NCI-H510A treated with DMSO at 0.1 percent for 48 hours (cell line): ENCODE measurements at regions not wholly inside any gene's neighbourhood (a gene's known extent, or its start where the extent isn't known, plus 50 kb on each side); places are given as distances from the start of the nearest gene placed in this dataset.
A peak's percentile ranks its signal among the peaks of the same experiment; 100 is the strongest.

ENCODE experiments used
- DNase-seq: peaks from one replicate; lab custom pipeline; 2025; lab: John Stamatoyannopoulos, UW

DNA sequence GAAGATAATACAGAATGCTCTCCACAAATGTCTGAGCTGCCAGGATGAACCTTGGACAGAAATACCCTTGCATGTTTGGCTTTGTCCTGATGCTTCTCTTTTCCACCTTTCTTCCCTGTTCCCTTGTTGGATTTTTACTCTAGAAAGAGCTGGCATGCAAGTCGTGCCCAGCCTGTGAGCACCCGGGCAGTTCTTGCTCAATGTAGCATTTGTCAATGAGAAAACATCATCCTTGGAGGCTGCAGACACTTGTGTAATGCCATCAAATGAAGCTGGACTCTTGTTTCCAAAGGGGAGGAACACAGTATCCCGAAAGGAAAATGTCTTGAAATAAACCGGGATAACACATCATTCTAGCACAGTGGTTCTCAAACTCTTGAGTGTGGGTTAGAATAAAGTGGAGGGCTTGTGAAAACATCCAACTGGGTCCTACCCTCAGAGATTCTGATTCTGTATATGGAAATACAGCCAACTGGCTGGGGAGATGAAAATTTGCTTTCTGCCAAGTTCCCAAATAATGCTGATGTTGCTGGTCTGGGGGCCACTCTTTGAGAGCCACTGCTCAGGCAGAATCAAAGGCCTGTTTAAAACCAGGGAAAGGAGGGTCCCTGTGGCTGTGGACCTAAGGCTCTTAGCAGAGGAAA, 237.2 kb downstream of the SPATA18 start:
- no peak for DNase-seq

- no peak for DNase-seq
These were observed 239.4 kb downstream of the SPATA18 start for GRCh38 chr4:52290466-52290865.

DNA sequence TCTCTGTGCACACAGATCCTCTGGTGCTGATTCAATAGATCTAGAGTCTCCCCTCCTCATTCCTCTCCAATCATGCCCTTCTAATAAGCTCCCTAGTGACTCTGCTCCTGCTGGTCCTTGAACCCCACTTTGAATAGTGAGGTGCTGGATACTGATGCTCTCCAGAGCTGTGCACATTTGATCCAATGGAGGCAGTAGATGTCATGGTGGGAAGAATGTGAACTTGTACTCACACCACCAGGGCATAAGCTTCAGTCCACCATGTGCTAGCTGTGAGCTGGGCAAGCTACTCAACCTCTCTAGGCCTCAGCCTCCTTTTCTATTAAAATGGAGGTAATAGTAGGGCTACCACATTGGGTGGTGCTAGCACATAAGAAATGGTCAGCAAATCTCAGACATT, 241.1 kb downstream of the SPATA18 start:
- DNase-seq: no peak

DNA sequence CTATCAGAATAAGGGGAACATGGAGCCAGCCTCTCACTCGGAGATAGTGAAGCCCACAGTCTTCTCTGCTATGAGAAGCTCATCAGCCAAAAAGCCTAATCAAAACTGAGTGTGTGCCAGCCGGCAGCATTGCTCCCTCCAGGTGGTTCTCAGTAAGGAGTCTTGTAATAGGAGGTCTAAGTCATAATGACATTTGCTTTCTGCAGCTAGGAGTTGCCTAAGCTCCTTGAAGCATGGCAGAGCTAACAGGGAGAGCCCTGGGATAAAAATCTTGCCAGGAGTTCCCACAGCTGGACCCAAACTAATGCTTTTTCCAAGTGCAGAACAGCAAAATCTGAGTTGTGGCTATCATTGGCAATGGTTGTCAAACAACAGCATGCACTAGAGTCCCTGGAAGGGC, 245.2 kb downstream of the SPATA18 start:
- no peak for DNase-seq

GRCh38 chr4:52298444-52298843, 247.3 kb downstream of the SPATA18 start:
- no peak for DNase-seq

DNA sequence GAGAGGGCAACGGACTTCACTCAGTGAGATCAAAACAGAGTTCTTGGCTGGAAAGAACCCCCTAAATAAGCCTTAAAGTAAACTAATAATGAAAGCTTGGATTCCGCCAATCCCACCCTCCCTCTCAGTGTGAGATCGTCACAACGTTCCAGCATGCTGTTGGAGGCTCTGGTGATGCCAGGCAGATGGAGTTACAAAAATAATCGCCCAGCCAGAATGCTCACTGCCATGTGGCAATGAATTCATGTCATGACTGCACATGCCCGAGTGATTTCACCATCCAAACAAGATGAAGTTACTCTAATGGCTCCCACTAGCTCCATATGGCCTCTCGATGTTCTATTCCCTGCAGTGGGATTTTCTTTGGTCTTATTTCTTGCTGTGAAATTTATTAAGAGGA, 248.0 kb downstream of the SPATA18 start:
- no peak for DNase-seq

DNA sequence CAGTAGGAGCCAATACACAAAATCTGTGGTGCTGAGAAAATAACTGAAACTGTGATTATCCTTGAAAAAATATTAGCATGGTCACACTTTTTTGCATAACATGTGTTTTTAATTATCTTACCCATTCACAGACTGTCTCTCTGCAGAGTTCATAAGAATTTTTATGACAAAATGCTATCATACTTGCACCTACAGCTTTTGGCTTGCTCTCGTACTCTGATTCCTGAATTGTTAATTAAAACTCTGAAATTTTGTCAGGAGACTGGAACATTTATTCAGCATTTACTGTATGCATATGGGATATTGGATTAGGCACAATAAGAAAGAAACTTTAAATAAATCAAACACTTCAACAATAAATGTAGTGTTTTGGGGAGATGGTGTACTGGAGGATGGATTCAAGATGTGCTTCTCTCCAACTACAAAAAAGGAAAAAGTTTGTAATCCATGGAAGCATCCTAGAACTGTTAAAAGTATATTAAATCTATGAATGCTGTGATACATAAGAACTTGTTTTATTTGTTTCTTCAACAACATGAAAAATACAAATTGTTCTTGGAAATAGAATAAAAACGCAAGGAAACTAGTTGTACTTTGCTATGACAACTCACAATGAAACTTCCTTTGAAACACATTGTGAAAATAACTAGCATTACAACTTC, 260.5 kb downstream of the SPATA18 start:
- DNase-seq: no peak

- no peak for DNase-seq
These were observed 261.6 kb downstream of the SPATA18 start for GRCh38 chr4:52312722-52313121.

DNA sequence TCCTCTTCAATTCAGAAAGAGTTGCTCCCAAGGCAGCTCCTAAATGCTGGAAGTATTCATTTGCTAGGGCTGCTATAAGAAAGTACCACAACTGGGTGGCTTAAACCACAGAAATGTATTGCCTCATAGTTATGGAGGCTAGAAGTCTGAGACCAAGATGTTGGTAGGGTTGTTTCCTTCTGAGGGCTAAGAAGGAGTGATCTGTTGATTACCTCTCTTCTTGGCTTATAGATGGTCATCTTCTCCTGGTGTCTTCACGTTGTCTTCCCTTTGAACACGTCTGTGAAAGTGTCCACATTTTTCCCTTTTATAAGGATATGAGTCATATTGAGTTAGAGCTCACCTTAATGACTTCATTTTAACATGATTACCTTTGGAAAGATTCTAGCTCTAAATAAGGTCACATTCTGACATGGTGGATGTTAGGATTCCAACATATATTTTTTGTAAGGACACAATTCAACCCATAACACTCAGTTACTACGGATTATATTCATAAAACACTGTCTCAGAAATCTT, 266.3 kb downstream of the SPATA18 start:
- DNase-seq: no peak

GRCh38 chr4:52317981-52318380, 266.9 kb downstream of the SPATA18 start:
- no peak for DNase-seq

DNA sequence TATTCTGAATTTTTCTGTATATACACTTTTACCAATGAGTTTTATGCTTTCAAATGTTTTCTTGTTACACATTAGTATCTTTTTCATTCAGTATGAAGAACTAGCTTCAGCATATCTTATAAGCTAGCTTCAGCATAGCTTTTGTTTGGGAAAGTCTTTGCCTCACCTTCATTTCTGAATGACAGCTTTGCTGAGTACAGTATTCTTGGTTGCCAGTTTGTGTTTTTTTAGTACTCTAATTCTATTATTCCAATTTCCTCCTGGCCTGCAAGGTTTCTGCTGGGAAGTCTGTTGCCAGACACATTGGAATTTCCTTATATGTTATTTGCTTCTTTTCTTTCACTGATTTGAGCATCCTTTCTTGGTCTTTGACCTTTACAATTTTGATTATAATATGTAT, 278.8 kb downstream of the SPATA18 start:
- no peak for DNase-seq

DNA sequence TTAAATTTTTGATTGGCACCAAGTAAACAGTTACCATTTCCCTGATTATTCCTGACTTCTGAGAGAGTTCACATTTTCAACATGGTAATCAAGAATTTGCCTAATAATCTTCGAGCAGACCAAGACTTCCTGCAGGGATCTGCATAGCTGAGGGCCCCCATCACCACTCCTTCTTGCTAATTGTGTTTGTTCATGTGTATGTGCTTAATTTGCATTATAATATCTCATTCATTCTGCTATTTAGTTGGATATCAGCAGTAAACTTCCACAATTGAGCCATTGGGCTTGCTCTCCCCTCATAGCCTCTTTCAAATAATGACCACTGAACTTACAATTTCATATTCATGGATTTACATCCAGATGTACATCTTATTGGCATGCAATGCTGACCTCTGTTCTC, 292.5 kb downstream of the SPATA18 start:
- DNase-seq: no peak

DNA sequence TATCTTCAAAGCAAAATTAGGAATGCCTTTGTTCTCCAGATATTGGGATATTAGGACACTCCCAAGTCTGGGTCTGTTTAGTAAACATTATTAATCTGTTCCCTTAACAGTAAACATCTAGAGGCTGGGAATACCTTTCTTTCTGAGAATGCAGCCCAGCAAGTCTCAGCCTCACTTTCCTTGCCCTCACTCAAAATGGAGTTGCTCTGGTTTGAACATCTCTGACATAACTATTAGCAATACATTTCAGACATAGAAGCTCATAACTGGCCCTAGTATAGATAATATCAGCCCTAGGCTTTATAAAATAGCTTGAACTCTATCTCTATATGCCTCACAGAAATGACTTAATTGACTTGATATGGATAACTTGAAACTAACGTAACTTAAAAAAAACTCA, 299.8 kb downstream of the SPATA18 start:
- DNase-seq: no peak

GRCh38 chr4:52358366-52358765, 300.7 kb downstream of the USP46 start:
- DNase-seq: no peak

GRCh38 chr4:52358883-52359321, 300.2 kb downstream of the USP46 start:
- DNase-seq: peak; percentile 27

DNA sequence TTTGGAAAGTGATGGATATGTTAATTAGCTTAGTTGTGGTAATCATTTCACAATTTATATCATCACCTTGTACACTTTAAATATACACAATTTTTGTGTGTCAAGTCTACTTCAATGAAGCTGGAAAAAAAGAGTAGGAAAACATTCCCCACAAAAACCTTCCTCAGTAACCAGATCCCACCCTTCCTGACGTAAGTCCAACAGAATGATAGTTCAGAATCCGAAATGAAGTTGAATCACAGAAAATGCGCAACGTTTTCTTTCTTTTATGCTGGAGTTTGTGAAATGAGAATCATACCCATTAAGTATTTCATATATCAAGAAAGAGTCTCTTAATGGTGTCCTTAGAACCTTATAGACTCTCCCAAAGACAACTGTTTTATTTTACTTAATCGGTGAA, 292.9 kb downstream of the USP46 start:
- no peak for DNase-seq

GRCh38 chr4:52366621-52367020, 292.5 kb downstream of the USP46 start:
- DNase-seq: no peak

DNA sequence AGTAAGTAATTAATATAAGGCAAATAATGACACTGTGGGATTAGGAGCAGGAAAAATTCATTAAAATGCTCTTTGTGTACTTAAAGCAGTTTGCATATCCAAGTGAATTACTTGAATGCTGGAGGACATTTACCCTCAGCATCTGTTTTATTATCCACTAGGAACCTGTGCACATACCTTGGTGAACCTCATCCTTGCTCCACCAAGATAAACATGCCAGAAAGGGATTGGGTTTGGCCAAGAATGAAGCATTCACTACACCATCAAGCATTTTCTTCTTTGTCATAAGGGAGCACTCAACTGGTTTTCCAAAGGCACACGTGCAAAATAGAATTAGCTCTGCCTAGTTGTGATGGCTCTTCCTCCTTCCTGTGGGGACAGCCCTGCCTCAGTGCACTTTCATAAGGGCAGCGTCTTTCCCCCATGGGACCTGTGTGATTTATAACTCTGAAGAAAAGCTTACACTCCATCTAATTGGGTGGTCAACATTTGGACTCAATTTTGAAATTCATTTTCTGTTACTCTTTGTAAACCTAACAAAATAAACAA, 291.7 kb downstream of the USP46 start:
- no peak for DNase-seq

DNA sequence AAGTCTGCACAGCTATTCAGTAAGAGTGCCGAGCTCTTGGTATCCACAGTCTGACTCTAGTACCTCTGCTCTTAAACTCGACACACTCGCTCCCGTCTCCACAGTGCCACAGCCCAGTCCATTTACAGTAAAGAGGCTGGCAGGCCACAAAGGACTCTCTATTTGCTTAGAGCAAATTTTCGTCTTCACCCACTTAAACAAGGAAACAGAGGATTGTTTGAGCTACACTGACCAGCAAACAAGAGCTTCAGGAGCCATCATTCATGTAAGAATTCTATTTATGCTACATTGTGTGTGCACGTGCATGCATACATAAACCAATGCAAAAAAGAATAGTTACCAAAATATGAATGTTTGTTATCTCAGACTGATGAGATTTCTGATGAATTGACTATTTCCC, 290.2 kb downstream of the USP46 start:
- DNase-seq: no peak

DNA sequence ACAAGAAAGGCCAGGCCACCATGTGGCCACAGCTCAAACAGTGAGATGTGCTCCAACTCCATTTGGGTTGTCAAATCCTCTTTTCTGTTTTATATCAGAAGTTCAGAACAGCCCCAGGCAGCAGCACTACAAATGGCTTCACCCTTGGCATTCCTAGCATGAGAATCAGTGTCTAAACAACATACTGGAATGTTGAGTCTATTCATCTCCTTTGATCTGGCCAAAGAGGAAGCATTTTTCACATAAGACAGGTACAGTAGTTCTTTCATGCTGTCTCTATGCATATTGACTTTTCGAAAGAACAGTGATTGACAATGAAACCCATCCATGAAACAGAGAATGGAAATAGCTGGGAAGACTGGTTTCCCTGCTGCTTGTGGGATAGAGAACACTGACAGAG, 289.5 kb downstream of the USP46 start:
- DNase-seq: no peak

GRCh38 chr4:52370576-52370975, 288.5 kb downstream of the USP46 start:
- DNase-seq: no peak

- DNase-seq: no peak
These were observed 287.3 kb downstream of the USP46 start for GRCh38 chr4:52371841-52372240.

- no peak for DNase-seq
These were observed 286.8 kb downstream of the USP46 start for GRCh38 chr4:52372269-52372668.

- DNase-seq: no peak
These were observed 286.4 kb downstream of the USP46 start for GRCh38 chr4:52372747-52373146.
